ENCODE measurements at regions not wholly inside any gene's neighbourhood (a gene's known extent, or its start where the extent isn't known, plus 50 kb on each side); places are given as distances from the start of the nearest gene placed in this dataset.

DNA sequence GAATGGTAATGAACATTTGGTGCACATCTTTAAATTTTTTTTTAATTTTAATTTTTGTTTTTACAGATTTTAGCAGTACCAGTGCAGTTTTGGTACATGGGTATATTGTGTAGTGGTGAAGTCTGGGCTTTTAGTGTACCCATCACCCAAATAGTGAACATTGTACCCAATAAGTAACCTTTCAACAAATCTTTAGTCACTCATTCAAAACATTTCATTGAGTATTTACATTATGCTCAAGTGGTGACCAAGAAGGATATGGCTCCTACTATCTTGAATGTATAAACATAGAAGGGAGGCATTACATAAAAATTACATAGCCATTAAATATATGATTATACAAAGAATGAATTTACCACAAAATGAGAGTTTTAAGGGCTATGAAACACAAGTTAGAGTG lies 223.3 kb downstream of the SPRY1 start:
- TF ChIP-seq, protein P1, sequence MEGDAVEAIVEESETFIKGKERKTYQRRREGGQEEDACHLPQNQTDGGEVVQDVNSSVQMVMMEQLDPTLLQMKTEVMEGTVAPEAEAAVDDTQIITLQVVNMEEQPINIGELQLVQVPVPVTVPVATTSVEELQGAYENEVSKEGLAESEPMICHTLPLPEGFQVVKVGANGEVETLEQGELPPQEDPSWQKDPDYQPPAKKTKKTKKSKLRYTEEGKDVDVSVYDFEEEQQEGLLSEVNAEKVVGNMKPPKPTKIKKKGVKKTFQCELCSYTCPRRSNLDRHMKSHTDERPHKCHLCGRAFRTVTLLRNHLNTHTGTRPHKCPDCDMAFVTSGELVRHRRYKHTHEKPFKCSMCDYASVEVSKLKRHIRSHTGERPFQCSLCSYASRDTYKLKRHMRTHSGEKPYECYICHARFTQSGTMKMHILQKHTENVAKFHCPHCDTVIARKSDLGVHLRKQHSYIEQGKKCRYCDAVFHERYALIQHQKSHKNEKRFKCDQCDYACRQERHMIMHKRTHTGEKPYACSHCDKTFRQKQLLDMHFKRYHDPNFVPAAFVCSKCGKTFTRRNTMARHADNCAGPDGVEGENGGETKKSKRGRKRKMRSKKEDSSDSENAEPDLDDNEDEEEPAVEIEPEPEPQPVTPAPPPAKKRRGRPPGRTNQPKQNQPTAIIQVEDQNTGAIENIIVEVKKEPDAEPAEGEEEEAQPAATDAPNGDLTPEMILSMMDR (IDR thresholded peaks at IDR 0.05): no peak
- TF ChIP-seq ZFX (IDR thresholded peaks at IDR 0.05; ENCODE audit: borderline replicate concordance): no peak

All from 22Rv1 (cell line).